ENCODE measurements at regions not wholly inside any gene's neighbourhood (a gene's known extent, or its start where the extent isn't known, plus 50 kb on each side); places are given as distances from the start of the nearest gene placed in this dataset.

- TF ChIP-seq CTCF (conservative IDR thresholded peaks at IDR 0.05) = no peak
- Histone ChIP-seq H4K5ac (ENCODE audit: insufficient read length, low read depth, low read length) (no peak overlapping the region), H4K20me1 (ENCODE audit: control insufficient read depth, insufficient read depth, insufficient read length) (no peaks in the 10 kb centered on the region), H3K27ac (ENCODE audit: insufficient read length, low read depth, low read length) (no peak overlapping the region), H3K23me2 (ENCODE audit: insufficient read length, low read depth, low read length, poor library complexity, severe bottlenecking) (no peaks in the 10 kb centered on the region), H3K4ac (ENCODE audit: low read depth, low read length) (no peak overlapping the region), H2BK12ac (ENCODE audit: insufficient read length, low read depth, low read length) (no peak overlapping the region), H3K79me1 (ENCODE audit: insufficient read depth, low read depth, low read length, poor library complexity, severe bottlenecking) (no peaks in the 10 kb centered on the region), H3K4me2 (ENCODE audit: insufficient read depth, insufficient read length, low read length) (no peak overlapping the region), H3K18ac (ENCODE audit: insufficient read length, low read depth, low read length) (no peak overlapping the region), H3K9me3 (ENCODE audit: control insufficient read depth, low read depth, low read length) (no peaks in the 10 kb centered on the region), H4K8ac (replicated peaks; ENCODE audit: insufficient read length, low read depth, low read length) (no peak overlapping the region), H3K56ac (ENCODE audit: insufficient read length, low read depth, low read length) (no peak overlapping the region), H3K23ac (ENCODE audit: insufficient read length, low read depth, low read length) (no peak overlapping the region), H4K91ac (ENCODE audit: insufficient read length, low read depth, low read length) (no peak overlapping the region), H3K79me2 (ENCODE audit: insufficient read depth, low read length) (no peaks in the 10 kb centered on the region), H2AK5ac (ENCODE audit: insufficient read length, low read length) (no peak overlapping the region), H2AFZ (ENCODE audit: low read length) (no peak overlapping the region), H3K27me3 (ENCODE audit: insufficient read depth, low read length) (no peaks in the 10 kb centered on the region), H2BK20ac (ENCODE audit: low read depth, low read length, poor library complexity, severe bottlenecking) (no peak overlapping the region), H3T11ph (ENCODE audit: low read length) (no peak overlapping the region), H3K9ac (ENCODE audit: extremely low read depth, insufficient read length, low read length) (no peak overlapping the region), H2BK5ac (ENCODE audit: insufficient read length, low read length) (no peak overlapping the region), H3K14ac (ENCODE audit: insufficient read depth, low read length) (no peak overlapping the region), H2BK15ac (ENCODE audit: low read depth, low read length) (no peak overlapping the region), H2BK120ac (ENCODE audit: low read depth, low read length, poor library complexity, severe bottlenecking) (no peak overlapping the region), H3K4me1 (ENCODE audit: insufficient read depth, low read length) (no peaks in the 10 kb centered on the region)
- Mint-ChIP-seq H3K27ac (no peak overlapping the region), H3K4me3 (no peak overlapping the region), H3K27me3 (ENCODE audit: low read depth) (peaks cover 4% of the 10 kb centered on the region), H3K4me1 (peaks cover 0 to 4% of the 10 kb centered on the region in 2 experiments; a peak in 2 of 4 replicates), H3K9me3 (no peaks in the 10 kb centered on the region), H3K36me3 (ENCODE audit: insufficient read depth in 1 of 3, low read depth in 3 of 3) (no peaks in the 10 kb centered on the region)
- DNase-seq = peak; percentile 18
- WGBS (ENCODE audit: extremely low coverage, insufficient read length, low lambda C conversion rate) = no CpG with 5 or more reads among the region's 6 CpGs
These were observed 299.7 kb downstream of the TEX29 start for GRCh38 chr13:111620166-111620565.
